OCI-M1 (cell line): ENCODE measurements at regions not wholly inside any gene's neighbourhood (a gene's known extent, or its start where the extent isn't known, plus 50 kb on each side); places are given as distances from the start of the nearest gene placed in this dataset.
"Not testable (repeated sequence)": the region's sequence is repeated elsewhere in the genome, so short reads cannot be mapped to it uniquely, and the experiment has no call there.

ENCODE experiments used
- DNase-seq: peaks from one replicate; lab custom pipeline; 2025; lab: John Stamatoyannopoulos, UW

DNA sequence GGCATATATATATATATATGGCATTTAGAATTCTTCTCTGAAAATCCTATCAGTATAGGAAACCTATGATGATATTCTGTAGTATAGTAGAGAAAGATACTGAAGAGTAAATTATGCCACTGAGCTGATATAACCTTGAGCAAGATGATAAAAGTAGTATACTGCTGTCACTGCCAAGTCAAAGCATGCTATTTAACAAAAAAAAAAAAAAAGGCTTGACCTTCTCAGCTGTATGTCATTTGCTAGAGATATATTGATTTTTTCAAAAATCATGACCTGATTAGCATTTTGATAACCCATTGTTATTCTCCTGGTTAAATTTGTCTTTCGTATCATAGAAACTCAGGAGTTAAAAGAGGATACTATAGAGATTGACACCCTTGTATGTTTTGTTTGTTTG, 299.4 kb downstream of the ADAMTS20 start:
- no peak for DNase-seq

DNA sequence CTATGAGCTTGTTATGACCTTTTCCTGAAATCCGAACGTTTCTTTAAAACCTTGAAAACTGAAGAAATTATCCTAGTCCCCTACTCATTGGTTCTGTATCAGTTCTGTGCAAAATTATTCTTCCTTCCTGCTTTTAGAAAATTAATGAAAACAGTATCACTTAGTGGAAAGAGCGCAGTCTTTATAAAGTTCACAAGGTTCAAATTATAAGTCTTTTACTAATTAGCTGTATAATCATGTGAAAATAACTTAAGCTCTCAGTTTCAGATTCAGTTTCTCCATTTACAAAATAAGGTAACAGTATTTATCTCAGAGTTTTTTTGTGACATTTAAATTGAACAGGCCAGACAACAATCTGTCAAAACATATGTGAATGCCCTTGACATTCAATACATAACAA, 306.1 kb downstream of the ADAMTS20 start:
- DNase-seq, result no peak

DNA sequence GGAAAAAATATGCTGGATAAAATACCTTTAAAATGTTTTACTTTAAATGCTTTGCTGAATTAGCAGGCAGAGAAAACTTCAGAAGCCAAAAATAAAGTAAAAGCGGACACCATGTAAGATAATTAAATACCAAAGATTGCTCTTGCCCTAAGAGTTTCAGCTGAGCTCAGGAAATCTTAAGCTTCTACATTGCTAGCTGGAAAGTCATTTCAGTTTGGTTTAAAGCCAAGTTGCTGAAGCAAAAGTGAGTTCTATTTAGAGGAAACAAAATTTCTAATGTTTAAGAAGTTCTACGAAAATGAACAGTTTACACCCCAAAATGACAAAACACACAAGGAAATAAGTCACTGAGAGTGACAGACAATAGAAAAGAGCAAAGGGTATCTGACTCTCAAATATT, 310.0 kb downstream of the ADAMTS20 start:
- no peak for DNase-seq

DNA sequence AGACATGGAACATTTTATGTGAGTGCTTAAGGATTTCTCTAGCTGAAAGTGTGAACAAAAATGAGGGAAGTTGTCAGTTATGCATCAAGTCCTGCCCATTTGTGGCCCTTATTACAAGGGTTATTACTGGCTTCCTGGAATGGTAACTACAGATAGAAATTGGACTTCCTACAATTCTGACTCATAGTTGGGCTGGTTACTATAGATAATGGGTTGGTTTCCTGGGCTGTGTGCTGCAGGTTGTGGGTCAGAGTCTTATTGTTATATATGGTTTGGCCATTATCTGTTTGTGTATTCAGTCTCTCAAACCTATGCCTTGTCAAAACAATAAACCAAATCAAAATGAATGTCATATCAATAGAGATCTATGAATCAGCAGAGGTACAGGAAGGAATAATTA, 313.7 kb downstream of the ADAMTS20 start:
- peak; percentile 89 for DNase-seq

DNA sequence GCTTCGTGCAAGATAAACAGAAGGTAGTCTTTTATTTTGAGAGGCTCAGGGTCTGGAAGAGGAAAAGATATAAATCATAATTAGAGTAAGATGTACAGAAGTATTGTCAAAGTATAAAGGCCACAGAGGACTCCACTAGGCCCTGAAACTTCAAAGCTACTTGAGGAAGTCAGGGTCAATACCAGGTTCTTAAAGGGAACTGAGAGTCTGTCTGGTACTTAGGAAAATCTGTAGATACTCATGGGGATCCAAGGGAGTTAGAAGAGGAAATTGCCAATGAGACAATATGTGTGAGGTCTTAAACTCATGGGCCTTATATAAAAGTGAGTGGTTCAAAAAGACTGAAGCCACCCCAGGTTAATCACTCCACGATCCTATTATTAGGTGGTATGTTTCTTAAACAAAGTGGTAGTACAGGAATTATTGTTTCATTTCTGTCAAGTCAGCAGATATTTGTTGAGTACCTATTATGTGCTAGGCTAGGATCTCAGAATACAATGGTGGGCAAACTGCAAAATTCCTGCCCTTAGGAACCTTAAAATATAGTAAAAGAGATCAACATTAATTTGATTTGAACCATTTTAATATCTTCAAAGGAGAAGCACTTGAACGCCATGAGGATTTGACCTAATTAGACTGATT, 314.6 kb downstream of the ADAMTS20 start:
- DNase-seq, result peak; percentile 41

DNA sequence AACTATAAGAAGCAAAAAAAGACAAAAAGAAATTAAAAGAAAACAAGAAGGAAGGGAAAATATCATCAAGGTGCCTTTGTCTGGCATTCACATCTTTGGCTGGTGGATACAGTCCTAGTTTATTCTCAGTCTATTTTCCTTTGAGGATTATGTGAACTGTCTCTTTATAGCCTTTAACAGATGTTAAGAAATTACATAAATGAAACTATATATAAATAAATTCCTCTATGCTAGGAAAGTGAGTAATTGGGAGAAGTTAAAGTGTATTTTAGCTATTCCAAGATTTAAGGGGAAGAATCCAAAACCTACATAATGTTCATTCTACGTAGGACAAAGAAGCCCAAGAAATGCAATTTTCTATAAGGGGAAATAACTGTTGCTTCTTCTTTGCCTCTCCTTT, 316.3 kb downstream of the ADAMTS20 start:
- no peak for DNase-seq

DNA sequence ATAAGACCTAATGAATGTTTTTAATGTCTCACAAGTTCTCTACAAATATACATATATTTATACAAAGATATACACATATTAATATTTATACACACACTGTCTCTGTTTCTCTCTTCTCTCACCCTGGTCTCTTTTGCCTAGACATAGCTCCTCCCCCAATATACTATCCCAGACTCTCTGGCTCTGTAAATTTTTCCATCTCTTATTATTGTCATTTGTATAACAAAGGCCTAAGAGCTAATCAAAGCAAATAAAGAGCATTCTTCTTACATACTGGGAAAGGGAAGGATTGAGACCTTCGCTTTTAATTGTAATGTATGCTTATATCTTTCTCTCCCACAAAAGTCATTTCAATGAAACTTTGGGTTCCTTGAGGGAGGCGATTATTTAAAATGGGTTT, 318.1 kb downstream of the ADAMTS20 start:
- no peak for DNase-seq

DNA sequence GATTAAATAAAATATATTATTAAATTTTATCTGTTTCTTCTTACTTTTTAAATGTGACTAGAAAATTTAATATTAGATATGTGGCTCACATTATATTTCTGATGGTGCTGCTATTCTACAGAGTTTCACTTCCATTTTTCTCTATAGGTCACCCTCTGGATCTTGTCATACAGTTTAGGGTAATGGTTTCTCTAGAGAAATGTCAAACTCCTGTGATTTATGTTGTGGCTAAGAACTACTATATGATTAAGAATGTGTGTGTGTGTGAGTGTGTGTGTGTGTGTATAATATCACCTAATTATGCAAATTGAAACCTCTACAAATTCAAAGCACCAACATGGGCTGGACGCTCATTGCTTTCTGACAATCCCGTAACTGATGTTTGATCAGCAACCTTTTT, 325.9 kb downstream of the ADAMTS20 start:
- peak; percentile 14 for DNase-seq

DNA sequence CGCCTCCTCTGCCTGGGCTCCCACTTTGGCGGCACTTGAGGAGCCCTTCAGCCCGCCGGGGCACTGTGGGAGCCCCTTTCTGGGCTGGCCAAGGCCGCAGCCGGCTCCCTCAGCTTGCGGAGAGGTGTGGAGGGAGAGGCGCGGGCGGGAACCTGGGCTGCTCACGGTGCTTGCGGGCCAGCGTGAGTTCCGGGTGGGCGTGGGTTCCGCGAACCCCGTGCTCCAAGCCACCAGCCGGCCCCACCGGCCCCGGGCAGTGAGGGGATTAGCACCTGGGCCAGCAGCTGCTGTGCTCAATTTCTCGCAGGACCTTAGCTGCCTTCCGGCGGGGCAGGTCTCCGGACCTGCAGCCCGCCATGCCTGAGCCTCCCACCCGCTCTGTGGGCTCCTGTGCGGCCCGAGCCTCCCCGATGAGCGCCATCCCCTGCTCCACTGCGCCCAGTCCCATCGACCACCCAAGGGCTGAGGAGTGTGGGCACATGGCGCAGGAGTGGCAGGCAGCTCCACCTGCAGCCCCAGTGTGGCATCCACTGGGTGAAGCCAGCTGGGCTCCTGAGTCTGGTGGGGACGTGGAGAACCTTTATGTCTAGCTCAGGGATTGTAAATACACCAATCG, 327.7 kb downstream of the ADAMTS20 start:
- not testable (repeated sequence) for DNase-seq

DNA sequence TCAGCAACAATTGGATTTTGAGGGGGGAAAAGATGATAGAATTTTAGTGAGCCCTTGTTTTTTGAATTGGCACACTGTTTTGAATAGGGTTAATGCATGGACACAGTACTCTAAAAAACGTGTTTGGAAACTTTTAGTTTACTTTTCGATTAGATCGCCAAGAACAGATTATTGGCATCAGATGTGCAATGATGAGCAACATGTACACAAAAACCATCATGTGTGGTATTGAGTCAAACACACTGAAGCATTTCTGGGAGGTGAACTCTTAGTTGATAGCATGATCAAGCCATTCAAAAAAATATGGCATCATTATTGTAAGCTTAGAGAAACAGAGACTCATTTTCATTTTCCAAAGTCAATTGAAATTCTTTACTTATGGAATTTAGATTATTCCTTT, 329.2 kb downstream of the ADAMTS20 start:
- DNase-seq, result no peak

DNA sequence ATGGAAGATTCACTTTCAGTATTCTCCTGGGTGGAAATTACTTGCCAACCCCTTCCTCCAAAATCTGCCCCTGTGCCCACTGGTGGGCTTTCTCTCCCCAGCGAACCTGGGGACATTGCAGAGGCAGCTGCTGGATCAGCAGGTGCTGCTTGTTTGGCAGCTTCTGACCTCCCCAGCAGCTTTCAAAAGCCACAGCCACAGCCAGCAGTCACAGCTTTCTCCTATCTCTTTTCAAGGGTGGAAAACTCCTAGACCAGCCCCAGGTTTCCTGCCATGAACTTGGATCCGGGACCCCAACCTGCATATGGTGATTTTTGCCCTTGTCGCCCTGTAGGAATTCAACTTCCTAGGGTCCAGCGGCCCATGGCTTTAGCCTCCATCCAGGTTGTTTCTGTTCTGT, 330.8 kb downstream of the ADAMTS20 start:
- DNase-seq, result no peak

DNA sequence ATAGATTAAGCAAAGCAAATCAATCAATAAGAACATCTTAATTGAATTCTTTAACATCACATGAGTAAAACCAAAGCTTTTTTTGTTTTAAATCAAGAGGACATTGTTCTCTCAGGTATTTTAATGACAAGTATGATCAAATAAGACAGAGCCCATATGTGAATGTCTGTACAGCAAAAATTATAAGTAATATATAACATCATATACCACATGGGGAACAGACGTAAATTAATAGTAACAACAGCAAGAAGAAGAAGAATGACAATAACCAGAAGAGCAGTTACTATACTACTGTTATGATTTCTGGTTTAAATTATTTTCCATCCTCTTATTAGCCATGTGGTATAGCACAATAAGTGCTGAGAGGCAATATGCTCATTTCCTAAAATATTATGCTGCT, 335.5 kb downstream of the ADAMTS20 start:
- DNase-seq, result no peak

DNA sequence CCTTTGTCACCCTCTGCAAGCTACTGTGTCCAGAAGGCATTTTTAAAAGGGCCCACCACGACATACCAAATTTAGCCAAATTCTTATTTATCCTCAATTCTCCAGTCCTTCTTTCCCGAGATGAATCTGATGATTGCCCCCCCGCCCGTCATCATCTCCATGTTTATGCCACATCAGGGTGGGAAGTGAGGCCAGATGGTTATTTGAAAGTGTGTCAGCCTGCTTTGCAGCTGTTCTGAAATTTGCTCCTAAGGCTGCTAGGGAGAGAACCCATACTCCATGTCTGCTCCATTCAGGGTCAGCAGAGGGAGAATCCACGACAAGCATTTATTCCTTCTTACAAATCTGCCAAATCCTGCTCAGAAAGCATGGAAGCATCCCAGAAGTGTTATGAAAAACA, 337.8 kb downstream of the ADAMTS20 start:
- no peak for DNase-seq

DNA sequence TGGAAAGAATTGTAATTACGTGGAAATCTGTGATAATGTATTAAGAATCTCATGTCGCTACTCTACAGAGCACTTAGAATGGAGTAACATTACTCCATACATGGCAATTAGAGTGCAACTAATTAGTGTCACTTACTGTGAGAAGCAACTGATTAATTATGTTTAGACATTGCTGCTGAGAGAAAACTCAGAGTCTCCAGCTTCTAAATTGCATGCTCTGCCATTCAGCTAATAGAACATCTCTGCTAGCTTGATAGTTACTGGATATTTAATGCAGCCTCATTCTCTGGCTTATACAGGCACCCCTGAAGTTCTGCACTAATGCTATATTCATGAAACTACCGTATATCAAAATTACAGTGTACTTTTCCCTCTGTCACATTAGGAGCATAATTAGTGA, 338.4 kb downstream of the ADAMTS20 start:
- no peak for DNase-seq

DNA sequence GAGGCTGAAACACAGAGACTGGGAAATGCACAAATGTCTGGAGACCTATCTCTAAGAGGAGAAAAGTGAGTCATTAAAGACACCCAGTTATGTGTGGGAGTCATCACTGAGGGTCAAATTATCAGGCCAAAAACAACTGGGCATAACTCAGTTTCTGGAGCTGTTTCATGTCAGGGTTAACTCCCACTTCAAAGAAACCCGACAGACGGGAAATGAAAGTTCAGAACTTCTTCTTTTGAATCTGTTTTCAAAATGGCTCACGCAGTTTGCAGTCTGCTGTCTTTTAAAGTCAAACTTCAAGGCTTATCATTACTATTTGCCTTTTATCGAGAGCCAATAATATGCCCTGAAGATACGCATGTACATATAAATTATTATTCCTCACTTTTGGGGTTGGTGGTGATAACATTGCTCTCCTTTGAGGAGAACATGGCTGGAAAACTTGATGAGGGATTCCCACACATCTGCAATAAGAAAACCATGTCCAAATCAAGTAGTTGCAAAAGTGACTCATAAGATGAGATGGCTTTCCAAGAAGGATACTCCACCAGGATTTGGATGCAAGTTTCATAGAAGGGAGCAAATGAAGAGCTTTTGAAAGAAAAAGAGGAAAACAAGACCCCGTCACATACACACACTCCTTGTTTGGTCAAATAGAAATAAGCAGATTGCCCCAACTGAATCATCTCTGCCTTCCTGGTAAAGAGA, 341.4 kb downstream of the ADAMTS20 start:
- DNase-seq, result peak; percentile 94

DNA sequence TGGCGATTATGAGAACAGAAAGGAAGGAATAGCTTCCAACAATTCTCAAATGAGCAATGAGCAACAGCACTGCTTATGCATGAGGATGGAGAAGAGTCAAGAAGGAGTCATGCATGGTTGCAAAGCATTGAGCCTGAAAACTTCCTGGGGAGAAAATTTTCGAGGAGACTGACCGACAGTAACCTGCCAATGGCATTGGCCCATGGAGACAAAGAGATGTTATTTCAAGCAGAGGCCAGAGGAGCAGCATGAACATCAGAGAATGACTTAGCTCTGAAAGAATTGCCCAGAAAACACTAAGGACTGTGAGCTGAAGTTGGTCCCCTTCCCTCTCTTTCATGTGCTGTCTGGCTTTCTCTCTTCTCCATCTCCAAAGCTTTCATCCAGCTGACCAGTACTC, 343.4 kb downstream of the ADAMTS20 start:
- DNase-seq, result no peak

DNA sequence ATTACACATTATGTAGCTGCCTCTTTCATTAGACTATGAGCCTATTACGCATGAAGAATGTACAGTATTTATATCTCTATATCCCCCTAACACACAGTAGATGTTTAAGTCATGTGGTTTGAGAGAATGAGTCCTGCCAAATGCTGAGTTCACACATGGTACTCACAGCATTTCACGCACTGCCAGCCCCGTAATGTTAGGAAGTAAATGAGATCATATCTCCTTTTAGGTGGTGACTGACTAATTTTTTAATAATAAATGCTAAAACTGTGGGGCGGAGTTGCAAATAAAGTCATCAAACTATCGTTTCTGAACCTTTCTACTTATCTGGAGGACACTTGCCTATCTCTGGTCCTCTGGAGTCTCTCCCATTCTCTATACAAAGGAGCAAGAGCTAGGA, 343.8 kb downstream of the ADAMTS20 start:
- no peak for DNase-seq

DNA sequence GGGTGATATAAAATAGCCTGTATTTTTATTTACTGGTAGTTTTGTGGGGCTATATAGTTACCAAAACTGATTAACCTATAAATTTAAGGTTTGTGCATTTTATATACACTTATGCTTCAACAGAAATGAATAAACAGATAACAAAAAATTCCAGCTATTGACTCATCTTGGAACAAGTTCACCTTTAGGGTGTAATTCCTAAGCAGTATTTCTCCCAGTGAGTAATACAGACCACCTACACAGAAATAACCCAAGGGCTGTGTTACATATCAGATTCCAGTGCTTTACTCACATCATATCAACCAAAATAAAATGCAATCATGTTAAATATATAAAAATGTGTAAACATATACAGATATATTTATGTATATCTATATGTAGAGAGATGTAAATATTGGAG, 345.6 kb downstream of the ADAMTS20 start:
- no peak for DNase-seq

DNA sequence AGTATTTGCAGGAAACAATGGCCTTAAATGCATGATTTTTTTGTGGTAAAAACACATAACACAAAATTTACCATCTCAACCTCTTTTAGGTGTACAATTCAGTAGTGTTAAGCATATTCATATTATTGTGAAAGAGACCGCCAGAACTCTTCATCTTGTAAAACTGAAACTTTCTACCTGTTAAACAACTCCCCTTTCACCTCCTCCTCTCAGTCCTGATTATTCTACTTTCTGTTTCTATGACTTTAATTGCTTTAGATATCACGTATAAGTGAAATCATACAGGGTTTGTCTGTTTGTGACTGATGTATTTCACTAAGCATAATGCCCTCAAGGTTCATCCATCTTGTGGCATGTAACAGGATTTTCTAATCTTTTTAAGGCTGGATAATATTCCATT, 353.4 kb downstream of the ADAMTS20 start:
- DNase-seq, result no peak

DNA sequence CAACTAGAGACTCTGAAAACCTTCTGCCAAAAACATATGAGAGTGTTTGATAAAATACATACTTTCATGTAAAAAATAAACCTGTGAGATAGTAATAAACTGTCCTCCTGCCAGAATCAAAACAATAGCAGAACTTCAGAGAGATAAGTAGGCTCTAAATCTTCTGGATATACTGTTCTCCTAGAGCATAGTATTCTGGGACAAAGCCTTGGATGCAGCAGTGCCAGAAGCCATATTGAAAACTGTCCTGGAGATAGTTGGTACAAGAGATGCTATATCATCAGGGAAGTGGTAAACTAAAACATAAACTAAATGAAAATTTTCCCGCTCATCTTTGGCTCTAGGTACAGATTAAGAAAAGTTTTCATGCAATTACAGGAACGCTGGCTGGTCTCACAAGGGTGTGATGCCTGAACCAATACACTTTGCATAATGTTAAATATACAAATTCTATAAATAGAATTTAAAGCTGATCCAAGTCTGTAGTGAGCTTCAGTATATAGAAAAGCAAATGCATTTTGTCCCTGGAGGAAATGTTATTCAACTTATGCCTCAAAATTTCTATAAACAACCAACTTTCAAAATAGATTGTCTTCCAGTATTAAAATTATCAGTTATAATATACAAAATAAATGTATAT, 355.6 kb downstream of the ADAMTS20 start:
- no peak for DNase-seq

DNA sequence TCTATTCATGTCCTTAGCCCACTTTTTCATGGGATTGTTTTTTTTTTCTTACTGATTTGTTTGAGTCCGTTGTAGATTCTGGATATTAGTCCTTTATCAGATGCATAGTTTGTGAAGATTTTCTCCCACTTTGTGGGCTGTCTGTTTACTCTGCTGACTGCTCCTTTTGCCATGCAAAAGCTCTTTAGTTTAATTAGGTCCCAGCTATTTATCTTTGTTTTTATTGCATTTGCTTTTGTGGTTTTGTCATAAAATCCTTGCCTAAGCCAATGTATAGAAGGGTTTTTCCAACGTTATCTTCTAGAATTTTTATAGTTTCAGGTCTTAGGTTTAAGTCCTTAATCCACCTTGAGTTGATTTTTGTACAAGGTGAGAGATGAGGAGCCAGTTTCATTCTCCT, 358.9 kb downstream of the ADAMTS20 start:
- not testable (repeated sequence) for DNase-seq

DNA sequence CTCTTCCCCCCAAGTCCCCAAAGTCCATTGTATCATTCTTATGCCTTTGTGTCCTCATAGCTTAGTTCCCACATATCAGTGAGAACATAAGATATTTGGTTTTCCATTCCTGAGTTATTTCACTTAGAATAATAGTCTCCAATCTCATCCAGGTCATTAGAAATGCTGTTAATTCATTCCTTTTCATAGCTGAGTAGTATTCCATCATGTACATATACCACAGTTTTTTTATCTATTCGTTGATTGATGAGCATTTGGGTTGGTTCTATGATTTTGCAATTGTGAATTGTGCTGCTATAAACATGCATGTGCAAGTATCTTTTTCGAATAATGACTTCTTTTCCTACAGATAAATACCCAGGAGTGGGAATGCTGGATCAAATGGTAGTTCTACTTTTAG, 359.6 kb downstream of the ADAMTS20 start:
- DNase-seq, result not testable (repeated sequence)

DNA sequence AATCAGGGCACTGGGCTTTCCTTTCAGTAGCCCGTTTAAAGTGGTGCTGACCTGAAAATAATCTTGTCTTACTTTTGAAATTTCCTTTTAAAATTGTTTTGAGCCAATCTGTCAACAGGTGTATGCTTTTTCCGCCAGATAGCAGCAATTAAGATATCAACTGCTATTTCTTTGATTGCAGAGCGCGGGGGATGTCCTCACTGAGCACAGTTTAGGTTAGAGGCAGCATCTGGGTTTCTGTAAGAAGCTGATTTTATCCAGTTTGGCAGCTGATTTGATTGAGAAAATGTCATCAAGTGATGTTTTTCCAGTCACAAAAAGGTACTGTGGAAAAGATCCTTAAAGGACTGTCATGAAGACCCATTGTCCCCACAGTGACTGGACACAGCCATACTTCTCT, 371.8 kb downstream of the ADAMTS20 start:
- no peak for DNase-seq
